ENCODE measurements at regions not wholly inside any gene's neighbourhood (a gene's known extent, or its start where the extent isn't known, plus 50 kb on each side); places are given as distances from the start of the nearest gene placed in this dataset.

DNA sequence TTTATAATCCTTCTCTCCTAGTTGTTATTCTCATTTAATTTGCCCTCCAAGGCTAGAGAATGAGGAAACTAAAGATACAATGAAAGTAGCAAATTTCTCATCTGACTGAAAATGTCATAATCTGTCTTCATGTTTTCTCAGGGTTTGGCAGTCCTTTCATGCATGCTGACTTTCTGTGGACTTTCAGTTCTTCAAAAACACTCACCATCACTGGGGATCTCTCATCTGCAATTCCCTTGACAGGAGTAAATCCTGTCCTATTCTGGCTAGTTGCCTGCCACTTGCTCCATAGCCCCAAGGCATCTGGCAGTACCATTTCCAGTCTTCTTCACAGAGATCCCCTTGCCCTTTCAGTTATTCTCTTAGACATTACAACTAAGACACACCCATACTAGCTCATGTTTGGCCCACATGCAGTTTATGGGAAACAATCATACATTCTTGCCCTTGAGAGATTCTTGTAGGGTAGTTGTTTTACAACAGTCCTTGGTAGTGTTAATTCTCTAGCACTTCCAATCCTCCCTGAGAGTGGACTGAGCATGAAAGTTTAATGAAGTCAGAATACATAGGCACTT, 449.7 kb upstream of the KLHL4 start (continued):
- TF ChIP-seq, protein P1, sequence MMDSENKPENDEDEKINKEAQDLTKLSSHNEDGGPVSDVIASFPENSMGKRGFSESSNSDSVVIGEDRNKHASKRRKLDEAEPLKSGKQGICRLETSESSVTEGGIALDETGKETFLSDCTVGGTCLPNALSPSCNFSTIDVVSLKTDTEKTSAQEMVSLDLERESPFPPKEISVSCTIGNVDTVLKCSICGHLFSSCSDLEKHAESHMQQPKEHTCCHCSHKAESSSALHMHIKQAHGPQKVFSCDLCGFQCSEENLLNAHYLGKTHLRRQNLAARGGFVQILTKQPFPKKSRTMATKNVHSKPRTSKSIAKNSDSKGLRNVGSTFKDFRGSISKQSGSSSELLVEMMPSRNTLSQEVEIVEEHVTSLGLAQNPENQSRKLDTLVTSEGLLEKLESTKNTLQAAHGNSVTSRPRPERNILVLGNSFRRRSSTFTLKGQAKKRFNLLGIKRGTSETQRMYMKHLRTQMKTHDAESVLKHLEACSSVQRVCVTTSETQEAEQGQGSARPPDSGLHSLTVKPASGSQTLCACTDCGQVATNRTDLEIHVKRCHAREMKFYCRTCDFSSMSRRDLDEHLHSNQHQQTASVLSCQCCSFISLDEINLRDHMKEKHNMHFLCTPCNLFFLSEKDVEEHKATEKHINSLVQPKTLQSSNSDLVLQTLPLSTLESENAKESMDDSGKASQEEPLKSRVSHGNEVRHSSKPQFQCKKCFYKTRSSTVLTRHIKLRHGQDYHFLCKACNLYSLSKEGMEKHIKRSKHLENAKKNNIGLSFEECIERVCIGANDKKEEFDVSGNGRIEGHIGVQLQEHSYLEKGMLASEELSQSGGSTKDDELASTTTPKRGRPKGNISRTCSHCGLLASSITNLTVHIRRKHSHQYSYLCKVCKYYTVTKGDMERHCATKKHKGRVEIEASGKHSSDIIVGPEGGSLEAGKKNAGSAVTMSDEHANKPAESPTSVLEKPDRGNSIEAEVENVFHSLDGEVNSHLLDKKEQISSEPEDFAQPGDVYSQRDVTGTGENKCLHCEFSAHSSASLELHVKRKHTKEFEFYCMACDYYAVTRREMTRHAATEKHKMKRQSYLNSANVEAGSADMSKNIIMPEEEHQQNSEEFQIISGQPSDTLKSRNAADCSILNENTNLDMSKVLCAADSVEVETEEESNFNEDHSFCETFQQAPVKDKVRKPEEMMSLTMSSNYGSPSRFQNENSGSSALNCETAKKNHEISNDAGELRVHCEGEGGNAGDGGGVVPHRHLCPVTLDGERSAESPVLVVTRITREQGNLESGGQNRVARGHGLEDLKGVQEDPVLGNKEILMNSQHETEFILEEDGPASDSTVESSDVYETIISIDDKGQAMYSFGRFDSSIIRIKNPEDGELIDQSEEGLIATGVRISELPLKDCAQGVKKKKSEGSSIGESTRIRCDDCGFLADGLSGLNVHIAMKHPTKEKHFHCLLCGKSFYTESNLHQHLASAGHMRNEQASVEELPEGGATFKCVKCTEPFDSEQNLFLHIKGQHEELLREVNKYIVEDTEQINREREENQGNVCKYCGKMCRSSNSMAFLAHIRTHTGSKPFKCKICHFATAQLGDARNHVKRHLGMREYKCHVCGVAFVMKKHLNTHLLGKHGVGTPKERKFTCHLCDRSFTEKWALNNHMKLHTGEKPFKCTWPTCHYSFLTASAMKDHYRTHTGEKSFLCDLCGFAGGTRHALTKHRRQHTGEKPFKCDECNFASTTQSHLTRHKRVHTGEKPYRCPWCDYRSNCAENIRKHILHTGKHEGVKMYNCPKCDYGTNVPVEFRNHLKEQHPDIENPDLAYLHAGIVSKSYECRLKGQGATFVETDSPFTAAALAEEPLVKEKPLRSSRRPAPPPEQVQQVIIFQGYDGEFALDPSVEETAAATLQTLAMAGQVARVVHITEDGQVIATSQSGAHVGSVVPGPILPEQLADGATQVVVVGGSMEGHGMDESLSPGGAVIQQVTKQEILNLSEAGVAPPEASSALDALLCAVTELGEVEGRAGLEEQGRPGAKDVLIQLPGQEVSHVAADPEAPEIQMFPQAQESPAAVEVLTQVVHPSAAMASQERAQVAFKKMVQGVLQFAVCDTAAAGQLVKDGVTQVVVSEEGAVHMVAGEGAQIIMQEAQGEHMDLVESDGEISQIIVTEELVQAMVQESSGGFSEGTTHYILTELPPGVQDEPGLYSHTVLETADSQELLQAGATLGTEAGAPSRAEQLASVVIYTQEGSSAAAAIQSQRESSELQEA (CRISPR knock-in tag; IDR thresholded peaks at IDR 0.05; ENCODE audit: not compliant biosample characterization), result no peak
- no peak for TF ChIP-seq SMARCE1 (IDR thresholded peaks at IDR 0.05; ENCODE audit: borderline replicate concordance)

DNA sequence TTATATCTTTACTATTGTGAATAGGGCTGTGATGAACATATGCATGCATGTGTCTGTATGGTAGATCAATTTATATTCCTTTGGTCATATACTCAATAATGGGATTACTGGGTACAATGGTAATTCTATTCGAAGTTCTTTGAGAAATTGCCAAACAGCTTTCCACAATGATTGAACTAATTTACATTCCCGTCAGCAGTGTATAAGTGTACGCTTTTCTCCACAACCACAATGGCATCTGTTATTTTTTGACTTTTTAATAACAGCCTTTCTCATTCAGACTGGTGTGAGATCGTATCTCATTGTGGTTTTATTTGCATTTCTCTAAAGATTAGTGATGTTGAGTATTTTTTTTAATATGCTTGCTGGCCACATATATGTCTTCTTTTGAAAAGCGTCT, 439.4 kb upstream of the KLHL4 start:
- ChIA-PET POLR2A (no interaction called here), CTCF (ENCODE audit: low intra/inter-chr PET ratio, low total read pairs) (no interaction called here)
- Histone ChIP-seq H4K20me1 (ENCODE audit: insufficient read depth, low read length) (no peaks in the 10 kb centered on the region), H3K9me3 (ENCODE audit: low read length) (no peaks in the 10 kb centered on the region), H3K4me1 (ENCODE audit: insufficient read depth, low read length) (no peaks in the 10 kb centered on the region), H3K27me3 (ENCODE audit: control insufficient read depth in 1 of 2, insufficient read depth in 2 of 2, low read length in 2 of 2) (no peaks in the 10 kb centered on the region), H3K79me2 (ENCODE audit: insufficient read depth, low read length) (no peaks in the 10 kb centered on the region), H3K27ac (ENCODE audit: extremely low read length, insufficient read depth, low read length) (no peak overlapping the region), H3K36me3 (replicated peaks in 1 of 2; ENCODE audit: control insufficient read depth in 1 of 2, insufficient read depth in 2 of 2, low read length in 2 of 2) (no peaks in the 10 kb centered on the region), H2AFZ (ENCODE audit: low read length) (no peak overlapping the region), H3K4me2 (ENCODE audit: low read depth, low read length) (no peak overlapping the region), H3K9ac (ENCODE audit: insufficient read depth, low read depth, low read length) (no peak overlapping the region), H3K4me3 (replicated peaks in 1 of 3; ENCODE audit: insufficient read depth in 1 of 3, low read depth in 2 of 3, low read length in 3 of 3) (no peak overlapping the region)
- 4% methylated on average over 5 of the region's 5 CpGs for WGBS (ENCODE audit: low lambda C conversion rate)
- BruUV-seq (replicated peaks), result no TSS peak
- no peak for ATAC-seq
- no peak for FAIRE-seq
- in situ Hi-C loops (cut with HindIII; ENCODE audit: extremely low pct_ligation_motif_present, low pct_unique_long_range_greater_than_20kb) (no loop called here), intact Hi-C loops (cut with micrococcal nuclease; ENCODE audit: unreplicated experiment) (no loop called here)
- no peak for DNase-seq (ENCODE audit: low spot score)
- TF ChIP-seq ZNF296 (CRISPR knock-in tag; conservative IDR thresholded peaks at IDR 0.05) (no peak), CEBPB (IDR thresholded peaks at IDR 0.05; ENCODE audit: borderline replicate concordance, low read depth, low read length) (no peak), SP2 (CRISPR knock-in tag; IDR thresholded peaks at IDR 0.05) (no peak), ZNF563 (CRISPR knock-in tag; IDR thresholded peaks at IDR 0.05) (no peak)
- TF ChIP-seq, protein P2, sequence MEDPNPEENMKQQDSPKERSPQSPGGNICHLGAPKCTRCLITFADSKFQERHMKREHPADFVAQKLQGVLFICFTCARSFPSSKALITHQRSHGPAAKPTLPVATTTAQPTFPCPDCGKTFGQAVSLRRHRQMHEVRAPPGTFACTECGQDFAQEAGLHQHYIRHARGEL (CRISPR knock-in tag; IDR thresholded peaks at IDR 0.05), result no peak
- TF ChIP-seq, protein P3, sequence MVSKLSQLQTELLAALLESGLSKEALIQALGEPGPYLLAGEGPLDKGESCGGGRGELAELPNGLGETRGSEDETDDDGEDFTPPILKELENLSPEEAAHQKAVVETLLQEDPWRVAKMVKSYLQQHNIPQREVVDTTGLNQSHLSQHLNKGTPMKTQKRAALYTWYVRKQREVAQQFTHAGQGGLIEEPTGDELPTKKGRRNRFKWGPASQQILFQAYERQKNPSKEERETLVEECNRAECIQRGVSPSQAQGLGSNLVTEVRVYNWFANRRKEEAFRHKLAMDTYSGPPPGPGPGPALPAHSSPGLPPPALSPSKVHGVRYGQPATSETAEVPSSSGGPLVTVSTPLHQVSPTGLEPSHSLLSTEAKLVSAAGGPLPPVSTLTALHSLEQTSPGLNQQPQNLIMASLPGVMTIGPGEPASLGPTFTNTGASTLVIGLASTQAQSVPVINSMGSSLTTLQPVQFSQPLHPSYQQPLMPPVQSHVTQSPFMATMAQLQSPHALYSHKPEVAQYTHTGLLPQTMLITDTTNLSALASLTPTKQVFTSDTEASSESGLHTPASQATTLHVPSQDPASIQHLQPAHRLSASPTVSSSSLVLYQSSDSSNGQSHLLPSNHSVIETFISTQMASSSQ (IDR thresholded peaks at IDR 0.05; ENCODE audit: low read depth), result no peak
- TF ChIP-seq, protein P3 (CRISPR knock-in tag; IDR thresholded peaks at IDR 0.05; ENCODE audit: borderline replicate concordance), result no peak
- TF ChIP-seq, protein P4, sequence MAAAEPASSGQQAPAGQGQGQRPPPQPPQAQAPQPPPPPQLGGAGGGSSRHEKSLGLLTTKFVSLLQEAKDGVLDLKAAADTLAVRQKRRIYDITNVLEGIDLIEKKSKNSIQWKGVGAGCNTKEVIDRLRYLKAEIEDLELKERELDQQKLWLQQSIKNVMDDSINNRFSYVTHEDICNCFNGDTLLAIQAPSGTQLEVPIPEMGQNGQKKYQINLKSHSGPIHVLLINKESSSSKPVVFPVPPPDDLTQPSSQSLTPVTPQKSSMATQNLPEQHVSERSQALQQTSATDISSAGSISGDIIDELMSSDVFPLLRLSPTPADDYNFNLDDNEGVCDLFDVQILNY (CRISPR knock-in tag; conservative IDR thresholded peaks at IDR 0.05), result no peak

All from HepG2 (cell line).